GM12892 (cell line): ENCODE measurements at regions not wholly inside any gene's neighbourhood (a gene's known extent, or its start where the extent isn't known, plus 50 kb on each side); places are given as distances from the start of the nearest gene placed in this dataset.

Source experiments
- POLR2A ChIP-seq: IDR thresholded peaks from 2 replicates; pipeline ENCODE4 v1.6.1; 2011; ENCODE audit warnings: low read depth, low read length, control low read depth
- POLR2AphosphoS5 ChIP-seq: IDR thresholded peaks from 2 replicates; pipeline ENCODE4 v1.6.1; 2011; ENCODE audit warnings: low read depth, low read length, control low read depth

GRCh38 chr3:162584986-162585385 lies 1088.4 kb downstream of the OTOL1 start:
- TF ChIP-seq POLR2A = no peak
- TF ChIP-seq POLR2AphosphoS5 = no peak
